ENCODE measurements at regions not wholly inside any gene's neighbourhood (a gene's known extent, or its start where the extent isn't known, plus 50 kb on each side); places are given as distances from the start of the nearest gene placed in this dataset.
"Not testable (repeated sequence)": the region's sequence is repeated elsewhere in the genome, so short reads cannot be mapped to it uniquely, and the experiment has no call there.

GRCh38 chr16:29264080-29264837, 142.3 kb downstream of the NPIPB11 start:
- POLR2A ChIA-PET; H3K4me3 ChIP-seq (ENCODE audit: low read depth, low read length); H3K9me3 ChIP-seq (ENCODE audit: control insufficient read depth, insufficient read depth, low read depth, low read length); H3K4me1 ChIP-seq (ENCODE audit: control insufficient read depth, insufficient read depth, low read length); CTCF ChIA-PET; H3K36me3 ChIP-seq (ENCODE audit: control insufficient read depth in 2 of 2, insufficient read depth in 1 of 2, low read length in 2 of 2); H3K27ac ChIP-seq (ENCODE audit: extremely low read depth, low read depth, low read length): not testable (repeated sequence)
- 0 out of 2 replicates have a peak, but pooled peaks have one; percentile 26 for TF ChIP-seq ZFHX2 (tag by site-specific recombination; conservative IDR thresholded peaks at IDR 0.05)
- TF ChIP-seq PRDM2 (tag by site-specific recombination; IDR thresholded peaks at IDR 0.05; ENCODE audit: borderline replicate concordance): 0 out of 2 replicates have a peak, but pooled peaks have one; percentile 25
- 0 out of 2 replicates have a peak, but pooled peaks have one; percentile 18 for TF ChIP-seq EGR2 (tag by site-specific recombination; IDR thresholded peaks at IDR 0.05; ENCODE audit: low read depth)
- TF ChIP-seq, protein P1, sequence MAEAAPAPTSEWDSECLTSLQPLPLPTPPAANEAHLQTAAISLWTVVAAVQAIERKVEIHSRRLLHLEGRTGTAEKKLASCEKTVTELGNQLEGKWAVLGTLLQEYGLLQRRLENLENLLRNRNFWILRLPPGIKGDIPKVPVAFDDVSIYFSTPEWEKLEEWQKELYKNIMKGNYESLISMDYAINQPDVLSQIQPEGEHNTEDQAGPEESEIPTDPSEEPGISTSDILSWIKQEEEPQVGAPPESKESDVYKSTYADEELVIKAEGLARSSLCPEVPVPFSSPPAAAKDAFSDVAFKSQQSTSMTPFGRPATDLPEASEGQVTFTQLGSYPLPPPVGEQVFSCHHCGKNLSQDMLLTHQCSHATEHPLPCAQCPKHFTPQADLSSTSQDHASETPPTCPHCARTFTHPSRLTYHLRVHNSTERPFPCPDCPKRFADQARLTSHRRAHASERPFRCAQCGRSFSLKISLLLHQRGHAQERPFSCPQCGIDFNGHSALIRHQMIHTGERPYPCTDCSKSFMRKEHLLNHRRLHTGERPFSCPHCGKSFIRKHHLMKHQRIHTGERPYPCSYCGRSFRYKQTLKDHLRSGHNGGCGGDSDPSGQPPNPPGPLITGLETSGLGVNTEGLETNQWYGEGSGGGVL (tag by site-specific recombination; IDR thresholded peaks at IDR 0.05): 0 out of 2 replicates have a peak, but pooled peaks have one; percentile 29
- TF ChIP-seq PRDM10 (tag by site-specific recombination; IDR thresholded peaks at IDR 0.05): peak; percentile 82
- peak; percentile 54; the same call in 1 of the 2 replicates for TF ChIP-seq ZBTB20 (tag by site-specific recombination; IDR thresholded peaks at IDR 0.05)

- H3K4me1 ChIP-seq (ENCODE audit: control insufficient read depth, insufficient read depth, low read length); H3K9me3 ChIP-seq (ENCODE audit: control insufficient read depth, insufficient read depth, low read depth, low read length); H3K36me3 ChIP-seq (ENCODE audit: control insufficient read depth in 2 of 2, insufficient read depth in 1 of 2, low read length in 2 of 2); CTCF ChIA-PET; H3K4me3 ChIP-seq (ENCODE audit: low read depth, low read length); POLR2A ChIA-PET; H3K27ac ChIP-seq (ENCODE audit: extremely low read depth, low read depth, low read length): not testable (repeated sequence)
Observed at GRCh38 chr16:29262725-29263124, 143.8 kb downstream of the NPIPB11 start.

DNA sequence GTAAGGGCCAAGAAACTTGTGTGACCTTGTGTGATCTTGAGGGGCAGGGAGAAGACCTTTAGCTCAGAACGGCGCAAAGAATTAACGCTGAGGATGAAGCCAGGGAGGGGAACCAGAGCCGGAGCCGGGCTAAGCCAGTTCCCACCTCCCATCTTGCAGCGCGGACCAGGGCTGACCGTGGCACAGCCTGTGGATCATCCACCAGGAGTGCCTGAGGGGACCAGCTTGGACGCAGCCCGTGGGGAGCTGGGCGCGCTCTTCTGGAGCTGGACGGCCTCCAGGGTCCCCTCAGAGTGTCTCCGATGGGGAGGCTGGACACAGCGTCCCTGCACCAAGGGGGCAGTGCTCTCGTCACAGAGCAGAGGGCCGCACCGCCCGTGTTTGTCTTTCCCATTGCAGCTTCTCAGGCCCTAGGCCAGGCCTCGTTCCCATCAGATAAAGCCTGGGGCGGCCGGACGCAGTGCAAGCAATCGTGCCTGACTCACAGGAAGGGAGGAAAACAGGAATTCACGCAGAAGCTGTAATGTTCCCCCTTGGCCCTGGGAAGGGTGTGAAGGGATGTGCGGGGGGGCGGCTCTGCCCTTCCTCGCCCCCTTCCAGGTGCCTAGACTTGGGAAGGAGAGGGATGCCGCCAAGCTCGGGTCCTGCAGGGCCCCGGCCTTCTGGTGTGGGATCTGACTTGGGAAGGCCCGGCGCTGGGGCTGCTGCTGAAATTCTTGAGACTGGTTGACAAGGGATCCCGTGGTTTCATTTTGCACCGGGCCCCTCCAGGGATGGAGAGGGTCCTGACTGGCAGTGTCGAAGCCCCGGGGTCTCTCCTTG, 144.9 kb downstream of the NPIPB11 start:
- H3K4me3 ChIP-seq (ENCODE audit: low read depth, low read length); H3K27ac ChIP-seq (ENCODE audit: extremely low read depth, low read depth, low read length); H3K9me3 ChIP-seq (ENCODE audit: control insufficient read depth, insufficient read depth, low read depth, low read length); H3K4me1 ChIP-seq (ENCODE audit: control insufficient read depth, insufficient read depth, low read length); CTCF ChIA-PET; H3K36me3 ChIP-seq (ENCODE audit: control insufficient read depth in 2 of 2, insufficient read depth in 1 of 2, low read length in 2 of 2); POLR2A ChIA-PET: not testable (repeated sequence)

DNA sequence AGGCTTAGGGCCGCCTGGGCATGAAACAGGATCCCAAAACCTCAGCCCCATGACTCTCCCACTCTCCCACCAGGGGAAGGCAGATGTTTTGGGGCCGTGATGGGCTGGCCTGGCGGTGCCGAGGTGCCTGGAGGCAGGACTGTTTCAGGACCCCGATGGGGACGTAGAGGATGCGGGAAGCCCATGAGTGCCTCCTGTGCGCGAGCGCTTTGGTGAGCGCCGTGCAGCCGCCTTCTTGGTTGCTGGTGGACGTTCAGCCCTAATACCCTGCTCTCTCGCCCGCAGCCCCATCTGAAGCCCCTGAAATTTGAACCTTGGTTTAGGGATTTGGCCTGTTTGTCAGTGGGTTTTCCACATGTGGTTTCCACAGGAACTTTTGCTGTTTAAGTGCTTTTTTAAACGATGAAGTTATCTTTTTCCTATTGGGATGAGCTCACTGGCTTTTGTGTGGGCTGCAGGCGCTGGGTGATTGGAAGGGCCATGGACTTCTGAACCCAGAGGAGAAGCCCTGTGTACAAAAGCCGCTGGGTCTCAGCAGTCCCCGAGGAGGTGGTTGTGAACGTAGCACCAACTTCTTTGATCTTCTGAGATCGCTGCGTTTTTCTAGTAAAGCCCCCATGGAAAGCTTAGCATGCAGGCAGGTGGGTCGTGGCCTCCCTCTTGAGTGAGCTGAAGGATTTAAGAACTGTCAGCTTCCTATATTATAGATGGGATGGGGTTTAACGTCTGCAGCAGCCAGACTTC, 145.7 kb downstream of the NPIPB11 start:
- H3K27ac ChIP-seq (ENCODE audit: extremely low read depth, low read depth, low read length); POLR2A ChIA-PET; H3K4me3 ChIP-seq (ENCODE audit: low read depth, low read length); H3K9me3 ChIP-seq (ENCODE audit: control insufficient read depth, insufficient read depth, low read depth, low read length); H3K4me1 ChIP-seq (ENCODE audit: control insufficient read depth, insufficient read depth, low read length); CTCF ChIA-PET; H3K36me3 ChIP-seq (ENCODE audit: control insufficient read depth in 2 of 2, insufficient read depth in 1 of 2, low read length in 2 of 2): not testable (repeated sequence)

GRCh38 chr16:29259635-29260457, 146.7 kb downstream of the NPIPB11 start:
- POLR2A ChIA-PET; H3K27ac ChIP-seq (ENCODE audit: extremely low read depth, low read depth, low read length); H3K36me3 ChIP-seq (ENCODE audit: control insufficient read depth in 2 of 2, insufficient read depth in 1 of 2, low read length in 2 of 2); H3K4me3 ChIP-seq (ENCODE audit: low read depth, low read length); CTCF ChIA-PET; H3K4me1 ChIP-seq (ENCODE audit: control insufficient read depth, insufficient read depth, low read length); H3K9me3 ChIP-seq (ENCODE audit: control insufficient read depth, insufficient read depth, low read depth, low read length): not testable (repeated sequence)
